Neuronal stem cell (in vitro differentiated cells): ENCODE measurements at regions not wholly inside any gene's neighbourhood (a gene's known extent, or its start where the extent isn't known, plus 50 kb on each side); places are given as distances from the start of the nearest gene placed in this dataset.

Experiments
- DNase-seq: peaks from one replicate; pipeline ENCODE4 v3.0.0-alpha.2; 2013; ENCODE audit warnings: low spot score
- H2AFZ ChIP-seq: one replicate; pipeline ENCODE4 v1.6.1; 2013; ENCODE audit warnings: mild to moderate bottlenecking, low read length, inconsistent platforms
- H2AK5ac ChIP-seq: 2 replicates; pipeline ENCODE4 v1.6.1; 2013; ENCODE audit warnings: low read depth, mild to moderate bottlenecking, inconsistent platforms, low read length, moderate library complexity, mixed read lengths
- H2BK120ac ChIP-seq: 2 replicates; pipeline ENCODE4 v1.6.1; 2013; ENCODE audit warnings: low read depth, mild to moderate bottlenecking, inconsistent platforms, low read length, moderate library complexity, mixed read lengths
- H2BK12ac ChIP-seq: one replicate; pipeline ENCODE4 v1.6.1; 2013; ENCODE audit warnings: low read length, inconsistent platforms
- H2BK15ac ChIP-seq: 2 replicates; pipeline ENCODE4 v1.6.1; 2013; ENCODE audit warnings: mild to moderate bottlenecking, low read length, inconsistent platforms, mixed read lengths
- H2BK5ac ChIP-seq: one replicate; pipeline ENCODE4 v1.6.1; 2013; ENCODE audit warnings: inconsistent platforms, mild to moderate bottlenecking, low read length, moderate library complexity
- H3K14ac ChIP-seq: one replicate; pipeline ENCODE4 v1.6.1; 2013; ENCODE audit warnings: low read length, inconsistent platforms
- H3K18ac ChIP-seq: 2 replicates; pipeline ENCODE4 v1.6.1; 2013; ENCODE audit warnings: low read length, inconsistent platforms
- H3K23ac ChIP-seq: 2 replicates; pipeline ENCODE4 v1.6.1; 2013; ENCODE audit warnings: low read depth, mild to moderate bottlenecking, mixed read lengths, low read length, inconsistent platforms; ENCODE audit not compliant: poor library complexity
- H3K27ac ChIP-seq: replicated peaks from 3 replicates; pipeline ENCODE4 v1.5.1; 2013; ENCODE audit warnings: low read length, inconsistent platforms
- H3K27me3 ChIP-seq, 3 experiments: 2 replicates each; pipeline ENCODE4 v1.6.1; 2013; ENCODE audit warnings: low read length in 3 of 3, mild to moderate bottlenecking in 2 of 3, inconsistent platforms in 1 of 3, low read depth in 1 of 3, mixed read lengths in 1 of 3, moderate library complexity in 1 of 3; ENCODE audit not compliant: control insufficient read depth in 3 of 3, insufficient read depth in 3 of 3
- H3K36me3 ChIP-seq, 2 donors: replicated peaks in 1 of 2; 2 replicates each; pipeline ENCODE4 v1.6.1; 2013; ENCODE audit warnings: low read length in 2 of 2; ENCODE audit not compliant: control insufficient read depth in 2 of 2, insufficient read depth in 2 of 2
- H3K4ac ChIP-seq: 2 replicates; pipeline ENCODE4 v1.6.1; 2013; ENCODE audit warnings: inconsistent platforms, mild to moderate bottlenecking, low read length, moderate library complexity
- H3K4me1 ChIP-seq, 2 donors: 1 replicate in 1 of 2; 2 replicates in 1 of 2; pipeline ENCODE4 v1.6.1; 2013; ENCODE audit warnings: low read length in 2 of 2, low read depth in 1 of 2; ENCODE audit not compliant: control insufficient read depth in 2 of 2, insufficient read depth in 1 of 2
- H3K4me2 ChIP-seq: one replicate; pipeline ENCODE4 v1.6.1; 2013; ENCODE audit warnings: mild to moderate bottlenecking, low read length, inconsistent platforms; ENCODE audit not compliant: insufficient read depth, poor library complexity, severe bottlenecking
- H3K4me3 ChIP-seq, 2 donors: 2 replicates each; pipeline ENCODE4 v1.5.1; 2013; ENCODE audit warnings: low read length in 2 of 2, mild to moderate bottlenecking in 2 of 2, inconsistent platforms in 1 of 2, moderate library complexity in 1 of 2
- H3K79me1 ChIP-seq: one replicate; pipeline ENCODE4 v1.6.1; 2013; ENCODE audit warnings: low read depth, mild to moderate bottlenecking, inconsistent platforms, low read length, moderate library complexity
- H3K9ac ChIP-seq: one replicate; pipeline ENCODE4 v1.6.1; 2013; ENCODE audit warnings: mild to moderate bottlenecking, low read depth, low read length, inconsistent platforms; ENCODE audit not compliant: poor library complexity
- H3K9me3 ChIP-seq, 2 donors: replicated peaks in 1 of 2; 2 replicates each; pipeline versions ENCODE3 to v1.6.1; 2013; ENCODE audit warnings: low read length in 2 of 2, mild to moderate bottlenecking in 2 of 2, inconsistent platforms in 1 of 2, low read depth in 1 of 2, mixed read lengths in 1 of 2, moderate library complexity in 1 of 2; ENCODE audit not compliant: control insufficient read depth in 2 of 2, insufficient read depth in 1 of 2
- H4K8ac ChIP-seq: one replicate; pipeline ENCODE4 v1.6.1; 2013; ENCODE audit warnings: low read depth, mild to moderate bottlenecking, inconsistent platforms, low read length, moderate library complexity
- H4K91ac ChIP-seq: one replicate; pipeline ENCODE4 v1.6.1; 2013; ENCODE audit warnings: low read length, low read depth, mild to moderate bottlenecking, inconsistent platforms; ENCODE audit not compliant: poor library complexity
- WGBS, 2 donors: extraction: QIAGEN DNeasy Blood & Tissue Kit; methylation state at CpG; one replicate each; pipeline ENCODE4 v1.1.7; 2013; ENCODE audit warnings: missing lambda C conversion rate in 2 of 2, mixed read lengths in 1 of 2; ENCODE audit not compliant: insufficient read length in 2 of 2, insufficient replicate concordance in 1 of 2; ENCODE audit errors: extremely low coverage in 2 of 2; 5-methylcytosine and 5-hydroxymethylcytosine counted together

DNA sequence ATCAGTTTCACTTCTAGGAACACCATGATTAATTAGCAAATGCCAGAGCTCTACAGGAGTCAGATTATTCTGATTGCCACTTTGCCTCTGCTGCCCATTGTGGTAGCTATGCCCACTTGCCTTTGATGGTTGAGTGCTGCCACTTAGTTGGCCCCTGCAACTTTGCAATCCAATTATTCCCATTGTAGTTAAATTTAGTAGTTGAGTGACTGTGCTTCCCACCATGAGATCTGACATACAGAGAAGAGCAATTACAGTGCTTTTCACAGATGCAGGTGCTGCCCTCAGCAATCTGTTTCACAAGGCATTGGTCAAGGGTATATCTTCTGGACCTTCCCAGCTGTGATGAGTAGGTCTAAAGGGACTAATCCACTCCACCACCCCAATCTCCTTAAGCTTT, 468.4 kb upstream of the RGS6 start:
- Histone ChIP-seq H3K4ac (no peak overlapping the region), H4K8ac (no peak overlapping the region), H2AK5ac (no peak overlapping the region), H3K9me3 (peaks cover 3 to 13% of the 10 kb centered on the region in 2 donors), H3K9ac (no peak overlapping the region), H2BK12ac (no peak overlapping the region), H2BK5ac (no peak overlapping the region), H3K4me3 (no peak overlapping the region), H2BK15ac (no peak overlapping the region), H3K27me3 (no peaks in the 10 kb centered on the region), H3K23ac (no peak overlapping the region), H3K79me1 (no peaks in the 10 kb centered on the region), H3K4me2 (no peak overlapping the region), H3K27ac (no peak overlapping the region), H3K18ac (no peak overlapping the region), H3K36me3 (peaks cover 0 to 2% of the 10 kb centered on the region in 2 donors), H2AFZ (no peak overlapping the region), H3K4me1 (no peaks in the 10 kb centered on the region), H3K14ac (no peak overlapping the region), H4K91ac (no peak overlapping the region), H2BK120ac (no peak overlapping the region)
- DNase-seq = no peak

- no peak for DNase-seq
- H3K18ac ChIP-seq = no peak overlapping the region
- WGBS, 2 donors = no CpG with 5 or more reads among the region's 4 CpGs
- no peak overlapping the region for H3K27ac ChIP-seq
- no peak overlapping the region for H3K9ac ChIP-seq
- no peak overlapping the region for H3K23ac ChIP-seq
- no peak overlapping the region for H4K8ac ChIP-seq
- H3K9me3 ChIP-seq = peaks cover 3 to 13% of the 10 kb centered on the region in 2 donors
- no peak overlapping the region for H2BK120ac ChIP-seq
- H3K27me3 ChIP-seq = no peaks in the 10 kb centered on the region
- no peak overlapping the region for H3K4me2 ChIP-seq
- H3K4ac ChIP-seq = no peak overlapping the region
- no peak overlapping the region for H2BK12ac ChIP-seq
- peaks cover 0 to 2% of the 10 kb centered on the region in 2 donors for H3K36me3 ChIP-seq
- H2AFZ ChIP-seq = no peak overlapping the region
- no peak overlapping the region for H2BK5ac ChIP-seq
- H3K4me1 ChIP-seq = no peaks in the 10 kb centered on the region
- no peak overlapping the region for H3K4me3 ChIP-seq
- no peak overlapping the region for H4K91ac ChIP-seq
- no peak overlapping the region for H2BK15ac ChIP-seq
- H3K79me1 ChIP-seq = no peaks in the 10 kb centered on the region
- H3K14ac ChIP-seq = no peak overlapping the region
- H2AK5ac ChIP-seq = no peak overlapping the region
These were observed 467.4 kb upstream of the RGS6 start for GRCh38 chr14:71464840-71465239.

DNA sequence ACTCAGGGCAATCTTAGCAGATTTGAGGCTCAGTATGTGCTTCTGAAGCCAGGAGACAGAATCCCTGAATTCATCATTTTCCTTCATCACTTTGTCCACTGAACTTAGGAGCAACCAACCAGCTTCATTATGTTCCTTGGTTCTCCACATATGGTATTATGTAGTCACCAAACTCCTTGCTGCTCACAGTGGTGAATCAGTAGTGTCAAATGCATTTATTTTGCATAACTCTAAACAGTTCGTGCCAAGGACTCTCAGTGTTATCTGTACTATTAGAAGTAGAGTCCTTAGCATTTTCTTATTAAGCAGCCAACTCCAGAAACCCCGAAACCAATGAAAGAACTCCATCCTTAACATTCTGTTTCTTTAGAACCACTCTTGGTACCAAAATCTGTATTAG, 466.9 kb upstream of the RGS6 start:
- no peak for DNase-seq
- H3K4me1 ChIP-seq = no peaks in the 10 kb centered on the region
- H2AK5ac ChIP-seq = no peak overlapping the region
- H3K18ac ChIP-seq = no peak overlapping the region
- WGBS, 2 donors = no CpG with 5 or more reads among the region's 2 CpGs
- no peak overlapping the region for H4K91ac ChIP-seq
- H4K8ac ChIP-seq = no peak overlapping the region
- H2AFZ ChIP-seq = no peak overlapping the region
- H2BK5ac ChIP-seq = no peak overlapping the region
- no peak overlapping the region for H3K4ac ChIP-seq
- no peak overlapping the region for H3K4me3 ChIP-seq
- peaks cover 3 to 13% of the 10 kb centered on the region in 2 donors for H3K9me3 ChIP-seq
- H3K27ac ChIP-seq = no peak overlapping the region
- no peak overlapping the region for H3K14ac ChIP-seq
- H3K23ac ChIP-seq = no peak overlapping the region
- no peak overlapping the region for H2BK12ac ChIP-seq
- H2BK15ac ChIP-seq = no peak overlapping the region
- H3K9ac ChIP-seq = no peak overlapping the region
- no peak overlapping the region for H2BK120ac ChIP-seq
- H3K36me3 ChIP-seq = peaks cover 0 to 2% of the 10 kb centered on the region in 2 donors
- H3K27me3 ChIP-seq = no peaks in the 10 kb centered on the region
- no peak overlapping the region for H3K4me2 ChIP-seq
- no peaks in the 10 kb centered on the region for H3K79me1 ChIP-seq

DNA sequence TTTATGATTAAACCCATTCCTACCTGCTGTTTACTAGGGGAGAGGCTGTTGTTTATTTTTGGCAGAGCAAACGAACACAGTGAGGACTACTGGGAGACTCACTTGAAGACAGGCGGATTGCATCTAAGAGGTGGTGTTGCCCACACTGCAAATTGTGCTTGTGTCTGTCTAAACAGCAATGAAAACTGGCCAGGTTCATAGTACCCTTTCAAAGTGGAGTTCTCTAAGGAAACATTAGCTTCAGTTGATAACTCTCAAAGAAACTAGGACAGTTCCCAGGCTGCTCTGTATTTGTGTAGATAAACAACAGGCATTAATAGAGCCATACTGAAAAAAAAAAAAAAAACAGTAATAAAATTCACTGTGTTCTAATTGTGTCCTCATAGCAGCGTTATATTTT, 466.0 kb upstream of the RGS6 start:
- H3K27ac ChIP-seq = no peak overlapping the region
- H3K4me1 ChIP-seq = no peaks in the 10 kb centered on the region
- H2BK120ac ChIP-seq = no peak overlapping the region
- no peak overlapping the region for H3K14ac ChIP-seq
- no peak overlapping the region for H2BK15ac ChIP-seq
- H3K36me3 ChIP-seq = no peaks in the 10 kb centered on the region
- H3K9me3 ChIP-seq = peaks cover 3 to 13% of the 10 kb centered on the region in 2 donors
- H3K79me1 ChIP-seq = no peaks in the 10 kb centered on the region
- DNase-seq = no peak
- WGBS, 2 donors = no CpG with 5 or more reads among the region's 3 CpGs
- H3K23ac ChIP-seq = no peak overlapping the region
- no peak overlapping the region for H2BK5ac ChIP-seq
- H3K27me3 ChIP-seq = no peaks in the 10 kb centered on the region
- no peak overlapping the region for H2AFZ ChIP-seq
- no peak overlapping the region for H3K4ac ChIP-seq
- H3K18ac ChIP-seq = no peak overlapping the region
- no peak overlapping the region for H2BK12ac ChIP-seq
- no peak overlapping the region for H3K4me3 ChIP-seq
- H3K4me2 ChIP-seq = no peak overlapping the region
- H2AK5ac ChIP-seq = no peak overlapping the region
- H4K8ac ChIP-seq = no peak overlapping the region
- no peak overlapping the region for H4K91ac ChIP-seq
- no peak overlapping the region for H3K9ac ChIP-seq
